Neural progenitor cell (in vitro differentiated cells): ENCODE measurements at regions not wholly inside any gene's neighbourhood (a gene's known extent, or its start where the extent isn't known, plus 50 kb on each side); places are given as distances from the start of the nearest gene placed in this dataset.

Experiments
- EZH2 ChIP-seq: fragments of 200-600 bp; sonication (generic); IDR thresholded peaks from 2 replicates; pipeline ENCODE4 v1.6.1; 2017; ENCODE audit warnings: antibody characterized with exemption, mild to moderate bottlenecking, moderate library complexity
- EZH2phosphoT487 ChIP-seq: fragments of 200-600 bp; sonication (generic); IDR thresholded peaks from 2 replicates; pipeline ENCODE4 v1.6.1; 2017; ENCODE audit warnings: antibody characterized with exemption
- TF ChIP-seq, protein P1 (sequence below): fragments of 200-600 bp; sonication (generic); IDR thresholded peaks from 2 replicates; pipeline ENCODE4 v1.5.1; 2017; ENCODE audit warnings: antibody characterized with exemption, mild to moderate bottlenecking

- TF ChIP-seq, protein P1, sequence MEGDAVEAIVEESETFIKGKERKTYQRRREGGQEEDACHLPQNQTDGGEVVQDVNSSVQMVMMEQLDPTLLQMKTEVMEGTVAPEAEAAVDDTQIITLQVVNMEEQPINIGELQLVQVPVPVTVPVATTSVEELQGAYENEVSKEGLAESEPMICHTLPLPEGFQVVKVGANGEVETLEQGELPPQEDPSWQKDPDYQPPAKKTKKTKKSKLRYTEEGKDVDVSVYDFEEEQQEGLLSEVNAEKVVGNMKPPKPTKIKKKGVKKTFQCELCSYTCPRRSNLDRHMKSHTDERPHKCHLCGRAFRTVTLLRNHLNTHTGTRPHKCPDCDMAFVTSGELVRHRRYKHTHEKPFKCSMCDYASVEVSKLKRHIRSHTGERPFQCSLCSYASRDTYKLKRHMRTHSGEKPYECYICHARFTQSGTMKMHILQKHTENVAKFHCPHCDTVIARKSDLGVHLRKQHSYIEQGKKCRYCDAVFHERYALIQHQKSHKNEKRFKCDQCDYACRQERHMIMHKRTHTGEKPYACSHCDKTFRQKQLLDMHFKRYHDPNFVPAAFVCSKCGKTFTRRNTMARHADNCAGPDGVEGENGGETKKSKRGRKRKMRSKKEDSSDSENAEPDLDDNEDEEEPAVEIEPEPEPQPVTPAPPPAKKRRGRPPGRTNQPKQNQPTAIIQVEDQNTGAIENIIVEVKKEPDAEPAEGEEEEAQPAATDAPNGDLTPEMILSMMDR = no peak
- TF ChIP-seq EZH2 = no peak
- TF ChIP-seq EZH2phosphoT487 = no peak
Observed at GRCh38 chr4:28555866-28556265, 1695.2 kb downstream of the STIM2 start.
